Neural crest cell (in vitro differentiated cells): ENCODE measurements at regions not wholly inside any gene's neighbourhood (a gene's known extent, or its start where the extent isn't known, plus 50 kb on each side); places are given as distances from the start of the nearest gene placed in this dataset.
A peak's percentile ranks its signal among the peaks of the same experiment; 100 is the strongest.

Experiments
- DNase-seq: peaks from one replicate; pipeline ENCODE4 v3.0.0; 2021; ENCODE audit warnings: low read depth, mixed read lengths, low spot score
- H3K27ac Mint-ChIP-seq: one replicate; pipeline ENCODE4 v1.8.0; 2021; ENCODE audit warnings: mild to moderate bottlenecking, mixed read lengths; ENCODE audit not compliant: unreplicated experiment
- H3K27me3 Mint-ChIP-seq: 2 replicates; pipeline ENCODE4 v1.8.0; 2021; ENCODE audit warnings: low read depth, mild to moderate bottlenecking, mixed read lengths
- H3K36me3 Mint-ChIP-seq: 2 replicates; pipeline ENCODE4 v1.8.0; 2021; ENCODE audit warnings: low read depth, mild to moderate bottlenecking, mixed read lengths
- H3K4me1 Mint-ChIP-seq: 2 replicates; pipeline ENCODE4 v1.8.0; 2021; ENCODE audit warnings: mixed read lengths
- H3K4me3 Mint-ChIP-seq: one replicate; pipeline ENCODE4 v1.8.0; 2021; ENCODE audit warnings: mild to moderate bottlenecking, mixed read lengths
- H3K9me3 Mint-ChIP-seq: 2 replicates; pipeline ENCODE4 v1.8.0; 2021; ENCODE audit warnings: mixed read lengths
- TF ChIP-seq, protein P1 (sequence below): fragments of 200-600 bp; sonication (generic); conservative IDR thresholded peaks from 2 replicates; pipeline ENCODE4 v1.5.0; 2021; ENCODE audit warnings: antibody characterized with exemption, mild to moderate bottlenecking

DNA sequence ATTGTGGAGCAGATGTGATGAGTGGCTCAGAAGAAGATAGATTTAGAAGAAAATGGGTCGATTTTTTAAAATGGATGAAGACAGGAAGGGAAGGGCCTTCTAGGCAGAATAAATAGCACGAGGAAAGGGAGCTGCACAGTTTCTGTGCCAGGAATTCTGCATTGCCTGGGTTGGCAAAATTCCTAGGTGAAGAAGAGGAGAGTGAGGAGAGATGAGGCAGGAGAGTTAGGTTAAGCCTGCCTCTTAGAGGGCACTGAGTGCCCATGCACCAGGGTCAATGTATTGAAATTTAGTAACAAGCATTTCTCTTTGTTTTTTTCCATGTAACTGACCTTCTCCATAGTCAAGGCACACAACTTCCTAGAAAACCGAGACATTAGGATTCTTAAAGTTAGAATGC lies 159.5 kb downstream of the YTHDC2 start:
- H3K27ac Mint-ChIP-seq: no peak overlapping the region
- TF ChIP-seq, protein P1, sequence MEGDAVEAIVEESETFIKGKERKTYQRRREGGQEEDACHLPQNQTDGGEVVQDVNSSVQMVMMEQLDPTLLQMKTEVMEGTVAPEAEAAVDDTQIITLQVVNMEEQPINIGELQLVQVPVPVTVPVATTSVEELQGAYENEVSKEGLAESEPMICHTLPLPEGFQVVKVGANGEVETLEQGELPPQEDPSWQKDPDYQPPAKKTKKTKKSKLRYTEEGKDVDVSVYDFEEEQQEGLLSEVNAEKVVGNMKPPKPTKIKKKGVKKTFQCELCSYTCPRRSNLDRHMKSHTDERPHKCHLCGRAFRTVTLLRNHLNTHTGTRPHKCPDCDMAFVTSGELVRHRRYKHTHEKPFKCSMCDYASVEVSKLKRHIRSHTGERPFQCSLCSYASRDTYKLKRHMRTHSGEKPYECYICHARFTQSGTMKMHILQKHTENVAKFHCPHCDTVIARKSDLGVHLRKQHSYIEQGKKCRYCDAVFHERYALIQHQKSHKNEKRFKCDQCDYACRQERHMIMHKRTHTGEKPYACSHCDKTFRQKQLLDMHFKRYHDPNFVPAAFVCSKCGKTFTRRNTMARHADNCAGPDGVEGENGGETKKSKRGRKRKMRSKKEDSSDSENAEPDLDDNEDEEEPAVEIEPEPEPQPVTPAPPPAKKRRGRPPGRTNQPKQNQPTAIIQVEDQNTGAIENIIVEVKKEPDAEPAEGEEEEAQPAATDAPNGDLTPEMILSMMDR: no peak
- no peaks in the 10 kb centered on the region for H3K27me3 Mint-ChIP-seq
- peaks cover 2% of the 10 kb centered on the region for H3K36me3 Mint-ChIP-seq
- peaks cover 12% of the 10 kb centered on the region for H3K9me3 Mint-ChIP-seq
- peaks cover 14% of the 10 kb centered on the region for H3K4me1 Mint-ChIP-seq
- DNase-seq: no peak
- H3K4me3 Mint-ChIP-seq: no peak overlapping the region

DNA sequence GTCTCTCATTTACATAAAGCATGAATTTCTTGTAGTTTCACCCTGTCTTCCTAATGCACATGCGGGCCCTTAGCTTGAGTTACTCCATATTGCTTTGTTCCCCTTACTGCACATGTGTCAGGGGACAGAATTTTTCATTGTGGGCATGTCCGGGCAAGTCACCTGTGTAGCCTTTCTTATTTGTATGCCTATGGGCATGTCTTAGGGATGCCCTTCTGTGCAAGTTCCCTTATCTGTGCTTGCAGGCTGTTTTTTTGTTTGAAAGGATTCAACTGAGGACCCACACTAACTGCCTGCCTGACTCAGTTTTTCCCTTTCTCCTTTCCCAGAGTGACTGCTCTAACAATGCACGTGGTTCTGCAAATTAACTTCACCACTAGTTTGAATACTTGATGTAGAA lies 161.7 kb downstream of the YTHDC2 start:
- no peaks in the 10 kb centered on the region for H3K27me3 Mint-ChIP-seq
- DNase-seq: no peak
- H3K36me3 Mint-ChIP-seq: peaks cover 2% of the 10 kb centered on the region
- TF ChIP-seq, protein P1: no peak
- peaks cover 22% of the 10 kb centered on the region for H3K4me1 Mint-ChIP-seq
- no peak overlapping the region for H3K4me3 Mint-ChIP-seq
- H3K9me3 Mint-ChIP-seq: peaks cover 8% of the 10 kb centered on the region
- no peak overlapping the region for H3K27ac Mint-ChIP-seq

DNA sequence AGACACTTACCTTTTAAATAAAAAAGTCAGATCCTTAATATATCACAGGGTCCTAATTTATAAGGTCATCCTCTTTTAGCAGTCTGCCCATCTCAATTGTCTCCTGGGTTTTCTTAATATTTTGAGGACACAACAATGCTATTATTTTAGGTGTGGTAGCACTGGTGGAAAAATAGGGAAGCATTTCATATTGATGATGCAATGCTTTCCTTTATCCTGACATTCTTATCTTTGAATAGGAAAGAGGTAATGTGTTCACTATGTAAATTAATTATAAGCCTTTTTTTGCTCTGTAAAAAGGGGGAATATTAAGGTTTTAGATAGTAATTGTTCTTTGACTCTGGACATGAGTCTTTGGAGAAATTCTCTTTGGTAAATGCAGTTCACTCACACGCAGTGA lies 164.7 kb downstream of the YTHDC2 start:
- no peak for DNase-seq
- Mint-ChIP-seq H3K27me3 (no peaks in the 10 kb centered on the region), H3K4me3 (no peak overlapping the region)

DNA sequence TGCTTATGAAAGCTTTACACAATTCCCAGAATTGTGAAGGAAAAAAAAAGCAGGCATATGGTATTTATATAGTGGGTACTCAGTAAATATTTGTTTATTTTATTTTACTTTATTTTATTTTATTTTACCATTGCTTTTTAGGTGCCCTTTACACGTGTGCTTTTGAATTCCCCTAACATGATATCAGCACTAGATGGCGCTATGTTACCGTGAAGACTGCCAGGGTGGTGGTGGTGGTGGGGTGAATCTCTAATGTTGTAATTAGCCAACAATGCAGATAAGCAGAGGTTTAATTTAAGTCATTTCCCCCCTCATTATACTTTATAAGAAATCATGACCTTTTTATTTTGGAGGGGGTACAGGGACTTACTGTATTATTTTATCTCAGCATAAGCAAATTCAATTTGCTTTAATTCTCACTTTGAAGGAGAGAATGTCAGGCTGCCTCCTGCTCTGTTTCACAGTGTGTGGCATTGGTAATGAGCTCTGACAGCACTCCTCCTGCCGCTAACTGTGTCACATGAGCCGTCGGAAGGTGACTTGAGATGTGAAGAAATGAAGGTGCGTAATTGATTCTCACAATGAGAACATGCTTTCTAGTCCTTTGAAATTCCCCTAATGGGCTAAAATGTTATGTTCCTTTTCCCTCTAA lies 165.6 kb downstream of the YTHDC2 start:
- Mint-ChIP-seq H3K9me3 (peaks cover 2% of the 10 kb centered on the region), H3K4me3 (no peak overlapping the region), H3K27ac (no peak overlapping the region), H3K36me3 (peaks cover 2% of the 10 kb centered on the region), H3K27me3 (no peaks in the 10 kb centered on the region), H3K4me1 (peaks cover 17% of the 10 kb centered on the region)
- peak; percentile 45 for DNase-seq
- TF ChIP-seq, protein P1: peak; percentile 94

More for the DNA sequence above, 164.7 kb downstream of the YTHDC2 start:
- TF ChIP-seq, protein P1: no peak
- Mint-ChIP-seq H3K4me1 (peaks cover 17% of the 10 kb centered on the region), H3K9me3 (peaks cover 6% of the 10 kb centered on the region), H3K36me3 (peaks cover 2% of the 10 kb centered on the region), H3K27ac (no peak overlapping the region)

DNA sequence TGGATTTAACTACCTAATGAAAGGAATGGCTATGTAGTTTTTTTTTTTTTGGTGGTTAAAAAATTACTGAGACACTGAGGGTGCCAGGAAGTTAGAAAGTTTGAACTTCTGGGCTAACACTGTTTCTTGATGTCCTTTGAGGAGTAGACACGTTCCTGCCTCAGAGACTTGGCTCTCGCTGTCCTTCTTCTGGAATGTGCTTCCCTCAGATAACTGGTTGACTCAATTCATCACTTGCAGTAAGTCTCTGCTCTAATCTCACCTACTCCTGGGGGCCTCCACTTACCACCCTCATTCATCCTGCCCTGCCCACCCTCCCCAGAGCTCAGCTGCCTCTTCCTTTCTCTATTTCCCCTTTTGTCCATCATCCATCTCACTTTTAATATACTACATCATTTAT lies 167.0 kb downstream of the YTHDC2 start:
- no peak overlapping the region for H3K4me3 Mint-ChIP-seq
- H3K36me3 Mint-ChIP-seq: no peaks in the 10 kb centered on the region
- H3K27ac Mint-ChIP-seq: no peak overlapping the region

More for the DNA sequence above, 167.0 kb downstream of the YTHDC2 start:
- TF ChIP-seq, protein P1: no peak
- peaks cover 17% of the 10 kb centered on the region for H3K4me1 Mint-ChIP-seq
- no peaks in the 10 kb centered on the region for H3K27me3 Mint-ChIP-seq
- H3K9me3 Mint-ChIP-seq: no peaks in the 10 kb centered on the region
- no peak for DNase-seq
